ENCODE measurements at regions not wholly inside any gene's neighbourhood (a gene's known extent, or its start where the extent isn't known, plus 50 kb on each side); places are given as distances from the start of the nearest gene placed in this dataset.

GRCh38 chr10:8661886-8662285 is 607.4 kb downstream of the GATA3 start:
- Mint-ChIP-seq H3K36me3 (ENCODE audit: low read depth) (no peaks in the 10 kb centered on the region), H3K9me3 (no peaks in the 10 kb centered on the region), H3K27ac (no peak overlapping the region), H3K4me3 (no peak overlapping the region), H3K4me1 (ENCODE audit: low read depth) (no peaks in the 10 kb centered on the region), H3K27me3 (peaks cover 11% of the 10 kb centered on the region)
- CTCF ChIA-PET: no interaction called here
- intact Hi-C loops (cut with micrococcal nuclease): no loop called here
- DNase-seq (no peak), ATAC-seq (no peak)
- TF ChIP-seq CTCF (IDR thresholded peaks at IDR 0.05): no peak
- POLR2A ChIA-PET: no interaction called here

- ATAC-seq: no peak
- POLR2A ChIA-PET: no interaction called here
- H3K27ac Mint-ChIP-seq: no peak overlapping the region
- intact Hi-C loops (cut with micrococcal nuclease): no loop called here
- no peaks in the 10 kb centered on the region for H3K36me3 Mint-ChIP-seq (ENCODE audit: low read depth)
- CTCF ChIA-PET: no interaction called here
- H3K9me3 Mint-ChIP-seq: peaks cover 2% of the 10 kb centered on the region
- DNase-seq: no peak
- no peak overlapping the region for H3K4me3 Mint-ChIP-seq
- peaks cover 7% of the 10 kb centered on the region for H3K27me3 Mint-ChIP-seq
- H3K4me1 Mint-ChIP-seq (ENCODE audit: low read depth): no peaks in the 10 kb centered on the region
- TF ChIP-seq CTCF (IDR thresholded peaks at IDR 0.05): no peak
Observed at GRCh38 chr10:8663131-8663530, 608.6 kb downstream of the GATA3 start.

- POLR2A ChIA-PET: no interaction called here
- DNase-seq: no peak
- Mint-ChIP-seq H3K4me3 (no peak overlapping the region), H3K27ac (no peak overlapping the region), H3K27me3 (peaks cover 10% of the 10 kb centered on the region), H3K9me3 (peaks cover 5% of the 10 kb centered on the region), H3K4me1 (ENCODE audit: low read depth) (no peaks in the 10 kb centered on the region), H3K36me3 (ENCODE audit: low read depth) (no peaks in the 10 kb centered on the region)
- CTCF ChIA-PET: no interaction called here
- intact Hi-C loops (cut with micrococcal nuclease): no loop called here
- TF ChIP-seq CTCF (IDR thresholded peaks at IDR 0.05): no peak
- no peak for ATAC-seq
Observed at GRCh38 chr10:8665322-8665721, 610.8 kb downstream of the GATA3 start.

- Mint-ChIP-seq H3K27me3 (peaks cover 7% of the 10 kb centered on the region), H3K27ac (no peak overlapping the region), H3K9me3 (peaks cover 9% of the 10 kb centered on the region), H3K4me3 (no peak overlapping the region), H3K4me1 (ENCODE audit: low read depth) (no peaks in the 10 kb centered on the region), H3K36me3 (ENCODE audit: low read depth) (no peaks in the 10 kb centered on the region)
- ChIA-PET CTCF (interaction anchor here (0.6 kb wide), 1 partner anchor 27 kb away, joined by 3 read pairs; no protein-coding TSS in a partner anchor), POLR2A (no interaction called here)
- ATAC-seq (no peak), DNase-seq (no peak)
- intact Hi-C loops (cut with micrococcal nuclease): no loop called here
- no peak for TF ChIP-seq CTCF (IDR thresholded peaks at IDR 0.05)
Observed at GRCh38 chr10:8670461-8670860, 616.0 kb downstream of the GATA3 start.

GRCh38 chr10:8674230-8674629 is 619.7 kb downstream of the GATA3 start:
- no peak for TF ChIP-seq CTCF (IDR thresholded peaks at IDR 0.05)
- intact Hi-C loops (cut with micrococcal nuclease): no loop called here
- no peaks in the 10 kb centered on the region for H3K4me1 Mint-ChIP-seq (ENCODE audit: low read depth)
- H3K27ac Mint-ChIP-seq: no peak overlapping the region
- no peak for ATAC-seq
- POLR2A ChIA-PET: no interaction called here
- H3K4me3 Mint-ChIP-seq: no peak overlapping the region
- H3K9me3 Mint-ChIP-seq: peaks cover 5% of the 10 kb centered on the region
- CTCF ChIA-PET: no interaction called here
- no peaks in the 10 kb centered on the region for H3K36me3 Mint-ChIP-seq (ENCODE audit: low read depth)
- DNase-seq: no peak
- peaks cover 4% of the 10 kb centered on the region for H3K27me3 Mint-ChIP-seq

All from activated CD8-positive, alpha-beta T cell treated with anti-CD3 and anti-CD28 coated beads for 36 hours (primary cell).